HG03175 (cell line): ENCODE measurements at regions not wholly inside any gene's neighbourhood (a gene's known extent, or its start where the extent isn't known, plus 50 kb on each side); places are given as distances from the start of the nearest gene placed in this dataset.

Source experiments
- ATAC-seq: cut with Tn5 transposase; IDR thresholded peaks from one replicate; pipeline ENCODE4 v1.9.1; 2021; ENCODE audit warnings: mild to moderate bottlenecking, moderate library complexity; ENCODE audit not compliant: unreplicated experiment

DNA sequence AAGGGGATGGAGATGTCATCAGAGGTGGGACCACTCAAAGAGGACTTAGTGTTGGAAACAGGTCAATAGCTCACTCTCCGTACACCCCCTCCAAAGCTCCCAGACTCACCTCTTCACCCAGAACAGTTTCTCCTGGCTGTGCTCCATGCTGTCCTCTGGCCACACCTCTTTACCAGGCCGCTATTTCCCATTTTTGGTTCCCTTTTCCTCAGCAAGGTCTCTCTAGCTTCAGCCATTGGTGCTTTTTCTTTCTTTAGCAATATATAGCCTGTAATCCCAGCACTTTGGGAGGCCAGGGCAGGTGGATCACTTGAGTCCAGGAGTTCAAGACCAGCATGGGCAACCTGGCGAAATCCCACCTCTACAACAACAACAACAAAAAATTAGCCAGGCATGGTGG, 123.6 kb upstream of the SMAD3 start:
- no peak for ATAC-seq

DNA sequence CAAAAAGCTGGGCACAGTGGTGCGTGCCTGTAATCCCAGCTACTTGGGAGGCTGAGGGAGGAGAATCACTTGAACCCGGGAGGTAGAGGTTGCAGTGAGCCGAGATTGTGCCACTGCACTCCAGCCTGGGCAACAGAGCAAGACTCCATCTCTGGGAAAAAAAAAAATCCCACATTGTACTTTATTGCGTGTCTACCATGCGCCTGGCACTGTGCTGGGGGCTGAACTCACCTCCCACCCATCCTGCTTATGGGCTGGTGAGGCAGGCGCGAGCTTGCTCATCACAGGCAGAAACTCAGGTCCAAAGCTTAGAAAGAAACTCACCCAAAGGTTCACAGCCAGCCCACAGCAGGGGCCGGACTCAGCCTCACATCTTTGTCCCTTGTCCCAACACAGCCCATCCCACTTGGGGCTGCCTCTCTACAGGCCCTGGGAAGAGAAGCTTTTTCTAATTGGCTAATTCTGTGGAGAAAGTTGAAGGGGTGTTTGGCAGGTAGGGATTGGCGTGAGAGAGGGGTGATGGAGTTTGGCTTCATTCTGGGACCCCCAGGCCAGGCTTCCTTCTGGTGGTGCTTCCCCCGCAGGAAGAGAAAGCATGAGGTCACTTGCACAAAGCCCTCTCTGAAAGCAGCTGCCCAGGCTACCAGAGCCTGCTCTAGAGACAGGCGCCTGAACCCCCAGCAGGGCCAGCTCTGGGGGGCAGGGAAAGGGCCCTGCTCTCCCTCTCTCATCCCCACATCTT, 122.6 kb upstream of the SMAD3 start:
- ATAC-seq, result no peak

DNA sequence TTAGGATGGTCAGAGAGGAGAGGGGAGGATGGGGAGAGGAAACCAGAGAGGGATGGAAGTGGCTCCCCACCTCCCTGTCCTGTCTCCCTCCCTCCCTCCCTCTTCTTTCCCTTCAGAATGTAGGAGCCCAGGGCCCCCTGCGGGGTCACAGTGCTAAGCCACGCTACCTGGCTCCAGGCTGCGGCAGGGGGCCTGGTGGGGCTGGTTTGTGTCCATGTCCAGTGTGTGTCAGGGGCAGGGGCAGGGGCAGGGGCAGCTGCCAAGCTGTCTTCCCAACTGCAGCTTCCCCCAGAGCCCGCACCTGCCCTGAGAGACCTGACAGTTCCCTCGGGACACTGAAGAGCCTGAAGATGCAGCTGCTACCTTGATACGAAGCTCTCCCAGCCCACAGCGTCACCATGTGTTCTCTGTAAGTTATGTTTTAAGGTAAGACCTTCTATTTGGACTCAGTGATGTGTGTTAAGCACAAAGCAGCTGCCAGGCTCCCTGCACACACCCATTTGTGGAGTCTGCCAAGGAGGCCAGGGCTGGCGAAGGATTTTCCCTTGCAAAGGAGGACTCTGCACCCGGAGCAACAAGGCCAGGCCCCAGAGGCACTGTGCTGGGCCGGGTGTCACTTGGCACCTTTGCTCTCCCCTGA, 121.8 kb upstream of the SMAD3 start:
- no peak for ATAC-seq

DNA sequence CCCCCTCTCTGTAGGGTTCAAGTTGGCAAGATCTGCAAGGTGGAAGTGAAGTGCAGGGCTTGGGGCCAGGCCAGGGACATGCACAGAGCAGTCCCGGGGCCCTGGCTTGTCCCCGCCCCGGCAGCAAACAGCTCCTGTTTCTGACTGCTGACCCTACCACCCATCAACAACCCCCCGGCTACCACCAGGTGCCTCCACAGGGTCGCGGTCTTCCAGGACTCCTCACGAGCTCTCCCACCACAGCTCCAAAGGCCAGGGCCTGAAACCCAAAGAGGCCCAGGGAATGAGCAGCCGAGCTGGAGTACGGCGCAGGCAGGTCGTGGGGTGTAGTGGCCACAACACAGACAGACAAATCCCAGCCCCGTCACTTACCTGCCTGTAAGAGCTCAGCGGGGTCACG, 121.3 kb upstream of the SMAD3 start:
- no peak for ATAC-seq

DNA sequence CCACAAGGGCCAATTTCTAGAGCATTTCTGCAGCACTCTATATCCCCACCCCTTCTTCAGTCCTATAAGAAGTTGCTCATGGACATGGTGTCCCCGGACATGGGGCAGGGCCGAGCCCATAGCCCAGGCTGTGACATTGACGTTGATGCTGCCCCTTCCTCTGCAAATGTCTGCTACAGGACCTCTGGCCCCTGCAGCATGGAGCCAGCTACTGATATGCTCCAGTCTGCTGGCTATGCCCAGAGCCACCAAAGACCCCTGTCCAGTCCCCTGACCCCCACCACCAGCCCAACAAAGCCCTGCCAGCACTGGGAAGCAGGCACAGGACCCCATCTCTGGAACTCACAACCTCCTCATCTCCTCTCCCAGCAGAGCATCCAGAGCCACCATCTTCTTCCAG, 120.1 kb upstream of the SMAD3 start:
- ATAC-seq, result no peak

DNA sequence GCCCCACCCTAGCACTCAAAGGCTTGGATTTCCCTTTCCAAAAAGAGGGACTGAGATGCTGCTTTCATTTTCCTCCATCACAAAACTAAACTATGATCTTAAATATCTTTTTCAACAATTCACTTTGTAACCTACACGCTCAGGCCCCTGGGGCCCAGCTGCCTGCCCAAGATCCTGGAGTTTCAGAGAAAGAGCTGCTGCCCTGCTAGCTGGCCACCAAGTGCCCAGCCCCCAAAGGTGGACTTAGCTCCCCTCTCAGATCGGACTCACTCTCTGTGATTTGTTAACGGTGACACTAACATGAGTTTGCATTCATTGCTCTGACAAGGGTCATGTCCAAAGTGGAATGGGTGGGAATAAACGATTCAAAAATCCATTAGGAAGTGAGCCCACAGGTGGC, 119.6 kb upstream of the SMAD3 start:
- no peak for ATAC-seq

DNA sequence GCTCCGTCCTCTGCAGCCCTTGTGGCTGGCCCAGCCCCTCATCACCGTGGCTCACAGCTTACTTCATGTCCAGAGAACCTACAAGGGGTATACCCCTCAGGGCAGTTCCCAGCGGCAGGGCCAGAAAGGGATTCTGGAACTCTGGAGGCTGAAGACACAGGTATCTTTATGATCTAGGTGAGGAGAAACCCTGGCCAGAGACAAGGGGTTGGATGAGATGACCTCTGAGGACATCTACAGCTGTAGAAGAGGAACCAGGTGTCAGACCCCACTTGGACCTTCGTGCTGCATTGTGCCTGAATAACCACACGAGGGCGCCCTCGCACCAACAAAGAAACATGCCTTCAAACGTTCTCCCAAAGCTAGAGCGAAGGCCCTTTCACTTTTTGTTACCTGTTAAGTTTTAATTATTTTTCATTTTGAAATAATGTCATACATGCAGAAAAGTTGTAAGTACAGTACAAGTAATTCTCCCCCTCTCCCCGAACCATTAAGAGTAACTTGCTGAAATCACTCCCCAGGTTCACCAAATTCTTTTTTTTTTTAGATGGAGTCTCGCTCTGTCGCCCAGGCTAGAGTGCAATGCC, 118.7 kb upstream of the SMAD3 start:
- ATAC-seq, result no peak

DNA sequence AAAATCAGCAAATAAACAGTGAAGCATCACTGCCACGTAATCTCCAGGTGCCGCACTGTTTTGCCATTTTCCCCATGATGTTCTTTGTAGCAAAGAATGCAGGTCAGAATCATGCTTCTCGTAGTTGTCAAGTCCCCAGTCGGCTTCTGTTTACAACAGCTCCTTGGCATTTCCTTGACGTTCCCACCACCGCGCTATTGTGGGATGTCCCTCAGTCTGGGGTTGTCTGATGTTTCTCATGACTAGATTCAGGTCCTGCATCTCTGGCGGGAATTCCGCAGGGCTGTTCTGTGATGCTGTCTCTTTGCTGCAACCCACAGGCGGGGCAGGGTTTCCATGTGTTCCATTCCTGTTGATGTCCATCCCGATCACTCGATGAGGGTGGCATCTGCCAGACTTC, 117.9 kb upstream of the SMAD3 start:
- no peak for ATAC-seq

DNA sequence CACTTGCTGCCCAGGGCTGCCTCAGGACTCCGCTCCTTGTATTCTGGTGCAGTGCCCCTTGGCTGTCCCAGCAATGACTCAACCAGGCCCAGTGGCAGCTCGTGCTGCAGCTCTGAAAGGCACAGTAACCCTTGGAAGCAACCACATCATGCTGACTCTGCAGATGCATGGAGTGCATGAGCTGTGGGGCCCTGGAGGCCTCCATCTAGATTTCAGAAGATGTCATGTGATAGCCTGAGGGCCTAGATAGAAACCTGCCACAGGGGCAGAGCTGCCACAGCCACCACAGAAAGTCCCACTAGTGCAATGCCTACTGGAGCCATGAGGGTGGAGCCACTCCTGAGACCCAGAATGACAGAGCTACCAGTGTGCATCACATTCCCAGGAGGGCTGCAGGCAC, 117.1 kb upstream of the SMAD3 start:
- ATAC-seq, result no peak

DNA sequence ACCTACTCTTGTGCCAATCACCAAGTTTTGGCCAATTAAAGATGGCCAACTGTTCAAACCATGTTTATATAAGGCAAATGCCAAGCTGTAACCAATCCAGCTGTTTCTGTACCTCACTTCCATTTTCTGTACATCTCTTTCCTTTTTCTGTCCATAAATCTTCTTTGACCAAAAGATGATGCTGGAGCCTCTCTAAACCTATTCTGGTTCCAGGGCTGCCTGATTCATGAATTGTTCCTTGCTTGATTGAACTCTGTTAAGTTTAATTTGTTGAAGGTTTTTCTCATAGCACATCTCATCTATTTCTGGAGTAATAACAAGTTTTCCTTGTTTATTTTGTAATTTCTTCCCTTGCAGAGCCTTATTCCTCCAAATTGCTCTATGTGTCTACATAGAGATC, 115.3 kb upstream of the SMAD3 start:
- no peak for ATAC-seq

DNA sequence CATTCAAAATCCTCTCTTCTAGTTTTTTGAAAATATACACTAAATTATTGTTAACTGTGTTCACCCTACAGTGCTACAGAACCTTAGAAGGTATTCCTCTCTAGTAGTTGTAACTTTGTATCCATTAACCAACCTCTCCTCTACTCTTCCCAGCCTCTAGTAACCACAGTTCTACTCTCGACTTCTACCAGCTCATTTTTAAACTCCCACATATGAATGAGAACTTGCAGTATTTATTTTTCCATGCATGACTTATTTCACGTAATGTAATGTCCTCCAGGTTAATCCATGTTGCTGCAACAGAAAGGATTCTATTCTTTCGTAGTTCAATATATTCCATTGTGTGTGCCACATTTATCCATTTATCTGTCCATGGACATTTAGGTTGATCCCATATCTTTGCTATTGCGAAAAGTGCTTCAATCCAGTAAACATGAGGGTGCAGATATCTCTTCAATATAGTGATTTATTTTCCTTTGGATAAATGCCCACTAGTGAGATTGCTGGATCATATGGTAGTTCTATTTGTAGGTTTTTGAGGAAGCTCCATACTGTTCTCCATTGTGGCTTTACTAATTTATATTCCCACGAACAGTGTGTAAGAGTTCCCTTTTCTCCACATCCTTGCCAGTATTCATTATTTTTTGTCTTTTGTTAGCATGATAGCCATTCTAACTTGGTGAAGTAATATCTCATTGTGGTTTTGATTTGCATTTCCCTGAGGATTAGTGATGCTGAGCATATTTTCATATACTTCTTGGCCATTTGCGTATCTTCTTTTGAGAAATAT, 113.7 kb upstream of the SMAD3 start:
- no peak for ATAC-seq

DNA sequence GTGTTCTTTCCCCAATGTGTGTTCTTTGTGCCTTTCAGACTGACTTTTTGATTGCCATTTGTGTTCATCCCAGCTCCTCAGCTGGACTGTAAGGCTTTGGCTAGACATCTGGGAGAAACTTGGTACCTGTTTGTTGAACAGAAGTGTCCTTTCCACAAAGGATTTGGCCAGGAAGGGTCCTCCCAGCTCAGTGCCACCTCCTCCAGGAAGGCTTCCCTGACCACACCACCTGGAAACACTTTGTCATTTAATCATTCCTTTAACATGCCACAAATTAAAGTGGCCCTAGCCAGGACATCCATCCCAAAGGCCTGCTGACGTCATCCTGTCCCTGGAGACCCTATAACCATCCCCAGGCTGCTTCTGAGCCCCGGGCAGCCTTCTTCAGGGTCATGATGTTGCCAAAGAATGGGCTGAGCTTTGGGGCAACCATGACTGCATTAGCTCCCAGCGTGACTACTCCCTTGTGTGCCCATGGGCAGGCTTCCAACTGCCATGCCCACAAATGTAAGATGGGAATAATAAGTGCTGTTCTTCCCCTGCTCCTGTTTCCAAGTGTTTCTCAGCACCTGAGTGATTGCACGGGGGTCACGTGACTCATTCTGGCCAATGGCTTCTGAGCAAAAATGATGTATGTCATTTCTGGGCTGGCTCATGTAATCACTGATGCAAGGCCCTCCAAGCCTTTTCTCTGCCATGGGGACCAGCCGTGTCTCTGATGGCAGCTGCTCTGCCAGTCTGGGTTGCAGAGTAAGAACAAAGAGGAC, 112.5 kb upstream of the SMAD3 start:
- ATAC-seq, result no peak

DNA sequence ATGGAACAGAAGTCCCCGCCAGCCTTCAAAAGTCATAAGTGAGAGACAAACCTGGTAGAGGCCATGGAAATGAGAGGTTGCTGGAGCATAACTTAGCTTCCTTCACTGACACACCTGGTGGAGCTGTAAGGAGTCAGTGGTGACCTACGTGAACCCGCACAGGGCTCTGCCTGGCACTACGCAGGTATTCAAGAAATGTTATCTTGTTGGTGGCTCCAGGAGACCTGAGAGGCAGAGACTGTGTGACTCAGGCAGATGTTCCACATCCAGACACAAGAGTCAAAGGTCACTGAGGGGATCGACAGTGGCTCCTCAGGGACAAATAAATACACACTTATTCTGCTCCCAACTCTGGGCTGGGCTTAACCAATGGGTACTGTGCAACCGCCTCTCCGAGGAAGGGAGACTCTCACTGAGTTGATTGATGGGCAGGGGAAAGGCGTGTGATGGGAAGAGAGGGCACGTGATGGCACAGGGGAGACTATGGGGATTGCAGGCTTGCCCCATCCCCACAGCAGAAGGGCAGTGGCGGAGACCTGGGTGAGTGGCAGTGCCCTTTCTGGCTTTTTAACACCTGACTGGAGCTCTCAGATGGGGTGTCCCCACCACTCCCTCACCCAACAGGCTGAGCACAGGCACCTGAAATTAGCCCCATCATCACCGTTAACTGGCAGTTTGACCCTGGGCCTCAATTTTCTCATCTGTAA, 111.7 kb upstream of the SMAD3 start:
- no peak for ATAC-seq

DNA sequence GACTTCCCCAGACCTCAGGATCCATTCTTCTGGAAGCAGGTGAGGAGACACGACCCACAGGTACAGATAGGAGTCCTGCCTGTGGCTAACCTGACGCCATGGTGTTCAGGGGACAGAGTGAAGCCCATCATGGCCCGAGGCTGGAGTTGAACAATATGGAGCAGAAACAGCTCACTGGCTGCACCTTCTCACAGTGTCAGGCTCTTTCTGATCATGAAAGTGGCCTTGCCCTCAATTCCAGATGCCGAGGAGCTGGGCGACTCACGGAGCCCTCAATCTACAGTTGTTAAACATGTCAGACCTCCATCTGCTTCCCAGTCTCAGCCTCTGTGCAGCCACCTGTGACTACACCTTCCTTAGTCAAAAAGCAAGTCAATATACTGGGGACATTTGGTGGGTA, 110.8 kb upstream of the SMAD3 start:
- no peak for ATAC-seq

DNA sequence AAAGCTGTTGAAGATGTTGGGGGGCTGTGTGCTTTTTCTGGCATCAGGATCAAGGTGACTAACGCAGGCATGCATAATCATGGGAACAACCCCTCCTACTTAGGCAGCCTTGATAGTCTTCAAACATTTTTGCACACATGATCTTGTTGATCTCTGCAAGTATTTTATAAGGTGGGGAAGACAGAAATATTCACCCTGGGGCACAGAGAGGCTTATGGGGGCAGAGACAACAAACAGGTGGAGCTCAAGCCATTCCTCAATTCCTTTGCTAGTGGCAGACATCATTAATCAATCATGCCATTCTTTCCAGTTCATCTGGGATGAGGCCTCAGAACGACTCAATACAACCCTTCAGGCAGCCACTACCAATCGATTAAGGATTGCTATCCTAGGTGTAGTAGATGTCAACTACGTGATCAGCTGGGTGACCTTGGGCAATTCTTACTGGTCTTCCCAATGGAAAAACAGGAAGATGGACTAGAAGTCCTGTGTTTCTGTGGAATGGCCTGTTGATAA, 110.3 kb upstream of the SMAD3 start:
- ATAC-seq, result no peak

DNA sequence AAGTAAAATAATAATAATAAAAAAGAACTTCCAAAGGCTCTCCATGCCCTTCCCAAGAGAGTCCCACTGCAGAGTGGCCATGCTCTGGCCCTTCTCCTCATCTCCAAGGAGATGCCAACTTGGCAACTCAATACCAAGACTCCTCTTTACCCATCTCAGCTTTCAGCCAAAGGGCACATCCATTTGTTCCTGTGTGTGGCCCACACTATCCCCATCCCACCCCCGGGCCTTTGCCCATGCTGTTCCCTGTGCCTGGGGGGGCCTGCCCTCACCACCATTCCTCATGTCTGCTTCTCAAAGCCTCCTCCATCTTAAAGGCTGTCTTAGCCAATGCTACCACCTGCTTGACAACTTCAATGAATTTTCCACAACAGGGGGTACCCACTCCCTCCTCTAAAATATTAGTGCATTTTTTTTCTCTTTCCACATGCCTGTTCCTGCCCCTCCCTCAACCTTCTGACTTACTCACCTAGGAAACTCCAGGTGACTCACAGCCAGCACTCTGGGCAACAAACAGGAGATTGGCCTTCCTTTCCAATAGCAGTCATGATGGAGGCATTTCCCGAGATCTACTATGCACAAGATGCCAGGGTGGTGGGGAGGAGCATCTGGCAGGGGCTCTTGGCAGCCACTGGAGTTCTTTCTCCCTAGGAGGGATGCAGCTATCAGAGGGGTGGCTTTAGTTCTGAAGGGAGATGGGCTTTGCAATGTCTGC, 109.4 kb upstream of the SMAD3 start:
- ATAC-seq, result no peak

DNA sequence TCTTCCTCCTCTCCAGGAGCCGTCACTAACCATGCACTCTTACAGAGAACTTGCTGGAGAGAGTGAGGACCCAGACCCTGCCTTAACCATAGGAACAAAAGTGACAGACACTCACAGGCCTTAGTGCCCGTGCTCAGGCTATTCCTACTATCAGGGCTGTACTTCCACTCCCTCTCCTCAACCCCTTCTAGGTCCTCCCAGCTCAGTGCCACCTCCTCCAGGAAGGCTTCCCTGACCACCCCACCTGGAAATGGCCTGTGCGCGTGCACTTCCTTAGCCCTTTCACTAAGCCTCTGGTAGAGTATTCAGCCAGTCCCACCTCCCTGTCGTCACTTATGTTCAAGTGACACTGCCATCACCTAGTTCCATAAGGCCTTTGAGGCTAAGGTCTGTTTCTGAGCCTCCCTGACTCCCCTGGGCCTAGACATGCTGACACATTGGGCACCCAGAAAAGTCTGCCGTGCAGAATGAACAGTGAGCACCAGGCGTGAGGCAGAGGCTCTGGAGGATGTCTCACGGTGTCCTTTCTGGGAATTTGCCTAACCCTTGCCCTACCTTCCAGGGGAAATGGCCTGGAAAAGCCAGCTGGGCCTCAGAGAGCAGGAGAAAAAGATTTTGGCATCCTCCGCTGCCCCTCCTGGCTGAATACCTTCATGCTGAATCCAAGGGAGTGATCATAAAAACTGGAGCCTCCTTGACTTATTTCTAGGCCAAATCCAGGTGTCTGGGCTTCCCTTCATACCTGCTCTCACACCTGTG, 108.6 kb upstream of the SMAD3 start:
- no peak for ATAC-seq

DNA sequence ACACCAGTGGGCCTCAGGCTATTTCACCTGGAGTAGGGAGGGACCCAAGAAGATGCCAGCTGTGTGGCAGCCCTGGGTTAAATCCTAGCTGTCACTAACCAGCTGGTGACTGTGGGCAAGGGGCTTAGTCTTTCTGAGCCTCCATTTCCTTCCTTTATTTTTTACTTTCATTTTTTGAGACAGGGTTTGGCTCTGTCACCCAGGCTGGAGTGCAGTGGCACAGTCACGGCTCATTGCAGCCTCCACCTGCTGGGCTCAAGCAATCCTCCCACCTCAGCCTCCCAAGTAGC, 108.0 kb upstream of the SMAD3 start:
- ATAC-seq, result no peak

DNA sequence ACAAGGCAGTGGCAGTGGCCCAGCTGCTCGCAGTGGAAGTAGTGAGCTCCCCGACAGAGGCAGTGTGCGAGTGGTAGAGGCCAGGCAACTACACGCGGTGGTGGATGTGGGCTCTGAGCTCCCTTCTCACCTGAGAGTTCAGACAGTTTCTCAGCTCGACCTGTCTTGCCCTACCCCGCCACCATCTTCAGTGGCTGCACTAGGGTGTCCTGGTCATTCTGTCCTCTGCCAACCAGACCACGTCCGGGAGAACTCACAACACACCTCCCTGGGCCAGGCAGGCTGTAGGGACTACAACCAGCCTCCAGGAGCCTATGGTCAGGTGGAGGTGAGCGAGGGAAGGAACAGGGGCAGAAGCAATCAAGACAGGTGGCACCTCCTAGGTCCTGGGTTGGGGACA, 106.3 kb upstream of the SMAD3 start:
- ATAC-seq, result no peak
